Caco-2 (cell line): ENCODE measurements at regions not wholly inside any gene's neighbourhood (a gene's known extent, or its start where the extent isn't known, plus 50 kb on each side); places are given as distances from the start of the nearest gene placed in this dataset.
"Not testable (repeated sequence)": the region's sequence is repeated elsewhere in the genome, so short reads cannot be mapped to it uniquely, and the experiment has no call there.

Experiments
- BruUV-seq: library from RNA; stranded (reverse); fragments of 400-500 nt; replicated peaks from 2 replicates; lab custom pipeline; 2021; lab: Mats Ljungman, UMichigan
- CTCF ChIA-PET: fragments of 300-600 bp; sonication (Branson Sonifier 250); formaldehyde crosslinking; loops from one replicate; lab custom pipeline; 2022; ENCODE audit warnings: antibody characterized with exemption; lab: Charles Lee
- POLR2A ChIA-PET: fragments of 300-600 bp; sonication (Branson Sonifier 250); formaldehyde crosslinking; loops from one replicate; lab custom pipeline; 2022; ENCODE audit warnings: antibody characterized with exemption; lab: Charles Lee
- DNase-seq, 2 experiments: peaks; one replicate each; pipeline versions ENCODE4 v3.0.0 to v3.0.0-alpha.2; 2020 to 2022
- H3K27me3 ChIP-seq: replicated peaks from 2 replicates; pipeline ENCODE4 v1.6.0; 2011; ENCODE audit warnings: low read length; ENCODE audit not compliant: control insufficient read depth, insufficient read depth
- H3K36me3 ChIP-seq: 2 replicates; pipeline ENCODE4 v1.5.1; 2011; ENCODE audit warnings: low read length; ENCODE audit not compliant: control insufficient read depth, insufficient read depth
- H3K4me1 ChIP-seq: fragments of 250-450 bp; sonication (Bioruptor Pico); 2 replicates; pipeline ENCODE4 v1.5.1; 2020; ENCODE audit warnings: mild to moderate bottlenecking
- H3K4me3 ChIP-seq: 2 replicates; pipeline ENCODE4 v1.5.1; 2011; ENCODE audit warnings: low read depth, mild to moderate bottlenecking, control low read depth, low read length
- H3K9me3 ChIP-seq: fragments of 250-450 bp; sonication (Bioruptor Pico); 2 replicates; pipeline ENCODE4 v1.5.1; 2020; ENCODE audit warnings: mild to moderate bottlenecking, moderate library complexity
- H3K27ac Mint-ChIP-seq: one replicate; pipeline ENCODE4 v1.8.0; 2022; ENCODE audit warnings: mixed read lengths; ENCODE audit not compliant: unreplicated experiment
- H3K27me3 Mint-ChIP-seq: one replicate; pipeline ENCODE4 v1.8.0; 2022; ENCODE audit warnings: mixed read lengths; ENCODE audit not compliant: insufficient read depth, unreplicated experiment
- H3K36me3 Mint-ChIP-seq: one replicate; pipeline ENCODE4 v1.8.0; 2022; ENCODE audit warnings: mild to moderate bottlenecking, mixed read lengths; ENCODE audit not compliant: insufficient read depth, unreplicated experiment
- H3K4me1 Mint-ChIP-seq: one replicate; pipeline ENCODE4 v1.8.0; 2022; ENCODE audit warnings: low read depth, mixed read lengths; ENCODE audit not compliant: unreplicated experiment
- H3K4me3 Mint-ChIP-seq: one replicate; pipeline ENCODE4 v1.8.0; 2022; ENCODE audit warnings: mild to moderate bottlenecking, moderate library complexity, mixed read lengths; ENCODE audit not compliant: unreplicated experiment
- H3K9me3 Mint-ChIP-seq: one replicate; pipeline ENCODE4 v1.8.0; 2022; ENCODE audit warnings: mixed read lengths; ENCODE audit not compliant: unreplicated experiment
- intact Hi-C: fragments of 100-400 bp; cut with micrococcal nuclease; formaldehyde crosslinking; loops from one replicate; pipeline ENCODE4 v1.10.0; 2022; ENCODE audit not compliant: unreplicated experiment

GRCh38 chr1:120240181-120240580 is 63.9 kb upstream of the SEC22B start:
- intact Hi-C loops, DNase-seq, BruUV-seq: not testable (repeated sequence)

GRCh38 chr1:120239351-120239750 is 63.0 kb upstream of the SEC22B start:
- H3K27me3 Mint-ChIP-seq, H3K9me3 Mint-ChIP-seq, intact Hi-C loops, H3K27ac Mint-ChIP-seq, POLR2A ChIA-PET, CTCF ChIA-PET, H3K36me3 ChIP-seq, H3K4me1 ChIP-seq, H3K27me3 ChIP-seq, H3K4me3 Mint-ChIP-seq, H3K4me1 Mint-ChIP-seq, H3K36me3 Mint-ChIP-seq, BruUV-seq, H3K9me3 ChIP-seq, H3K4me3 ChIP-seq, DNase-seq: not testable (repeated sequence)

More at GRCh38 chr1:120240181-120240580, 63.9 kb upstream of the SEC22B start:
- H3K27ac Mint-ChIP-seq, H3K36me3 ChIP-seq, H3K4me1 Mint-ChIP-seq, H3K4me3 ChIP-seq, H3K9me3 ChIP-seq, H3K4me1 ChIP-seq, CTCF ChIA-PET, H3K27me3 ChIP-seq, H3K4me3 Mint-ChIP-seq, POLR2A ChIA-PET, H3K27me3 Mint-ChIP-seq, H3K36me3 Mint-ChIP-seq, H3K9me3 Mint-ChIP-seq: not testable (repeated sequence)

- H3K36me3 ChIP-seq, H3K27ac Mint-ChIP-seq, H3K4me3 Mint-ChIP-seq, H3K4me1 ChIP-seq, POLR2A ChIA-PET, H3K4me1 Mint-ChIP-seq, H3K27me3 ChIP-seq, H3K9me3 Mint-ChIP-seq, H3K27me3 Mint-ChIP-seq, DNase-seq, H3K9me3 ChIP-seq, CTCF ChIA-PET, H3K36me3 Mint-ChIP-seq, intact Hi-C loops, H3K4me3 ChIP-seq, BruUV-seq: not testable (repeated sequence)
Observed at GRCh38 chr1:120238867-120239266, 62.5 kb upstream of the SEC22B start.

GRCh38 chr1:120233661-120234018 is 57.3 kb upstream of the SEC22B start:
- CTCF ChIA-PET: not testable (repeated sequence)

GRCh38 chr1:120232834-120233660 is 56.7 kb upstream of the SEC22B start:
- H3K27me3 ChIP-seq, H3K4me3 Mint-ChIP-seq, H3K27me3 Mint-ChIP-seq, H3K36me3 ChIP-seq, BruUV-seq, H3K4me1 Mint-ChIP-seq, DNase-seq, H3K9me3 ChIP-seq, CTCF ChIA-PET, intact Hi-C loops, H3K9me3 Mint-ChIP-seq, H3K36me3 Mint-ChIP-seq, H3K4me1 ChIP-seq, H3K27ac Mint-ChIP-seq, POLR2A ChIA-PET, H3K4me3 ChIP-seq: not testable (repeated sequence)

More at GRCh38 chr1:120233661-120234018, 57.3 kb upstream of the SEC22B start:
- H3K4me1 ChIP-seq, H3K36me3 ChIP-seq, POLR2A ChIA-PET, H3K9me3 ChIP-seq, H3K4me3 ChIP-seq, intact Hi-C loops, H3K9me3 Mint-ChIP-seq, DNase-seq, H3K36me3 Mint-ChIP-seq, H3K27me3 ChIP-seq, H3K4me1 Mint-ChIP-seq, BruUV-seq, H3K4me3 Mint-ChIP-seq, H3K27me3 Mint-ChIP-seq, H3K27ac Mint-ChIP-seq: not testable (repeated sequence)

- H3K27ac Mint-ChIP-seq, POLR2A ChIA-PET, H3K4me1 Mint-ChIP-seq, CTCF ChIA-PET, H3K9me3 ChIP-seq, DNase-seq, H3K4me3 Mint-ChIP-seq, H3K36me3 ChIP-seq, H3K4me1 ChIP-seq, BruUV-seq, H3K9me3 Mint-ChIP-seq, H3K27me3 ChIP-seq, intact Hi-C loops, H3K36me3 Mint-ChIP-seq, H3K4me3 ChIP-seq, H3K27me3 Mint-ChIP-seq: not testable (repeated sequence)
Observed at GRCh38 chr1:120229835-120230234, 53.5 kb upstream of the SEC22B start.
